Activated naive CD4-positive, alpha-beta T cell treated with Interleukin-2 at 50 U/mL for 16 hours (primary cell): ENCODE measurements at regions not wholly inside any gene's neighbourhood (a gene's known extent, or its start where the extent isn't known, plus 50 kb on each side); places are given as distances from the start of the nearest gene placed in this dataset.
"Not testable (repeated sequence)": the region's sequence is repeated elsewhere in the genome, so short reads cannot be mapped to it uniquely, and the experiment has no call there.

Experiments used
- DNase-seq: peaks from one replicate; pipeline ENCODE4 v3.0.0-alpha.2; 2020

DNA sequence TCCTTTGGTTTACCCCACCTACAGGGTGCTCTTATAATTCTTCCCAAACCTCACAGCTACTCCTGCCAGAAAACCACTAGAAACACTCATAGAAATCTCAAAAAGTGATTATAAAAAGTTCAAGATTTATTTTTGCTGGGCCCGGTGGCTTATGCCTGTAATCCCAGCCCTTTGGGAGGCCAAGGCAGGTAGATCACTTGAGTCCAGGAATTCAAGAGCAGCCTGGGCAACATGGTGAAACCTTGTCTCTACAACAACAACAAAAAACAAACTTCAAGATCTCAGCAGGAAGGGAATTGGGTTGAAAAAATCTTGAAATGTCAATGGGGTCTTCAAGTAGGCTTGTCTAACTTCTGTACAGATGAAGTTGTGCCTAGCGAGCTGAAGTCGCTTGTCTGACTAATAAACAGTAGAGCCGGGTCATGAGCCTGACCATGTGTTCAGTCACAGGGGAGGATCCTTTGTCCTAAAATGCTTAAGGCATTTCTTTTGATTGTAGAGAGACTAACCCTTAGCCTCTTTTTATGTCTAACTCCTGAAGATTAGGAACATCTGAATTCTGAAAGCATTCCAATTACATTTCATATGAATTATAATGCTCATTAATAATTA, 124.6 kb downstream of the NOC3L start:
- no peak for DNase-seq

DNA sequence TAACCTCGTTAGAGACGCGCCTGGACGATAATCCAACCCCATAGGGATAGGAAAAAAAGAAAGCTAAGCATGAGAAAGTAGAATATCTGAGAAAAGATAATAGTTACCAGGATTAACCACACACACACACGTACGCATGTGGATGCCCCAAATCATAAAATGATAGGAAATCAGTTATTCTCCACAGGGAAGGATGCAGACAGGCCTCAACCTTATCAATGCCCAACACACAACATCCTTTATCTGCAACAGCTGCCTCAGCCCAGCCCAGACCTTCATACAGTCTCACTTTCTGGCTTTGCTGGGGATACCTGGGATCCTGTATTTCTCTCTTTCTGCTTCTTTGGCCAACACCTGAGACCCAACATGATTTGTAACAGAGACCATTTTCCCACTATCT, 123.0 kb downstream of the NOC3L start:
- no peak for DNase-seq

DNA sequence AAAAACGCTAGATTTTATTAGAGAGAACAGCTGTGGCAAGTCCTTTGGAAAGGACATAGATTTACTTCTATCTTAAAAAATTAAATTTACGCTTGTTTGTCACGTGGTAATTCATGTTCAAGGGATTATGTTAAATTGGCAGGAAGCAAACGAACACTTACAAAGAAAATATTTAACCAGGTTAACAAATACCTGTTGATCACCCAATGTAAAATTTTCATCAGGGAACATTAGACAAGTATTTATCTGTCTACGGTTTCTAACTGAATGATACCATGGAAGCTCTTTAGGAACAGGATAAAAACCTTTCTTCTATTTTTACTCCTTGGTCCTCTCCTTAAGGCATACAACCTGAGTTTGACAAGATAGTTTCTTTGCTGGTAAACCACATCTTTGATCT, 122.2 kb downstream of the NOC3L start:
- no peak for DNase-seq

DNA sequence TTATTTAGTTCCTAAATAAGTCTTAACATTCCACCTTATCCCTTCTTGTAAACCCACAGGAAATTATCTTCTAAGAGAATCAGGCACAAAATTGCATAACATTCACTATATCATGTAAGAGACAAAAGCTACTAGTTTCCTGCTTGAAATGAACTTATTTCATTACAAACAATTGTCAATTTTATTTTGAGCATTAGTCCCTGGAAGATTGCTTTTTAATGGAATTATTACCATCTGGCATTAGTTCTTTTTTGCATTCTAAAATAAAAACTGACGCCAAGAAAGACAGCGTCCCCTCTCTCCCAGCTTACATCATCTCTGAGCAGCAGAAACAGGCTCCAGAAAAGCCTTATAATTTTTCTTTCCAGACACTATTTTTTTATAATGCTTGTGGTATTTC, 121.8 kb downstream of the NOC3L start:
- DNase-seq = no peak

DNA sequence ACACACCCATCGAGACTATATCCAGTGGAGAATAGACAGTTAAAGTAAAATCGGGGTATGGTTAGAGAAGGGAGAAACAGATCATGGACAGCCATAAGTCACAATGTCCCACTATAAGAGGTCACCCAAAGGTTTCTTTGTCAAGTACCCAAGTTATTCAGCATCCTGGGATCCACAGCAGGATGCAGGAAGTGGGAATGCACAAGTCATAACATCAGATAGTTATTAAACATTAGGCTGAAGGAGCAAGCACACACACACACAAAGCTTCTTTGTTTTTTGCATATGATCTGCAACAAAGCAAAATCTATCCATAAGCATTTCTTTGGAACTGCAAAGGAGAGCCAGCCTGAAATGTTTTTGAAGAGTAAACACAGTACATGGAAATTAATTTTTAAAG, 111.6 kb downstream of the NOC3L start:
- no peak for DNase-seq

DNA sequence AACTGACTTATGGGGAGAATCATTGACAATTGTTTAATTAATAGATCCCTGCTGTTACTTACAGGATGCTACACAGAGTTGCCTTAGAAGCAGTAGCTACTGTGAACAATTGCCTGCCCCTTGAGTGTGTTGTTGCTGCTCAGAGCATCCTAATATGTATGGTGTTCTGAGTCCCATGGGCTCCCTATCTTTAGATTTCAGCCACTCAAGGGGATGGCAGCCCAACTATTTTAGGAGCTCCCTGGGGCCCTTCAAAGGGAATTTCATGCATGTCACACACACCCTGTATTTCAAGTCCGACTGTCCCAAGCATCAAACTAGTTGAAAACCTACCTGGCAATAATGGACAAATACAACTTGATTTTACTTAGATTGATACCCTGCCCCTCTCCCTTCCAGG, 111.2 kb downstream of the NOC3L start:
- DNase-seq = no peak

DNA sequence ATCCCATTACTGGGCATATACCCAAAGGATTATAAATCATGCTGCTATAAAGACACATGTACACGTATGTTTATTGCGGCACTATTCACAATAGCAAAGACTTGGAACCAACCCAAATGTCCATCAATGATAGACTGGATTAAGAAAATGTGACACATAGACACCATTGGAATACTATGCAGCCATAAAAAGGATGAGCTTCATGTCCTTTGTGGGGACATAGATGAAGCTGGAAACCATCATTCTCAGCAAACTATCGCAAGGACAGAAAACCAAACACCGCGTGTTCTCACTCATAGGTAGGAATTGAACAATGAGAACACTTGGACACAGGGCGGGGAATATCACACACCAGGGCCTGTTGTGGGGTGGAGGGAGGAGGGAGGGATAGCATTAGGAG, 105.3 kb downstream of the NOC3L start:
- not testable (repeated sequence) for DNase-seq

DNA sequence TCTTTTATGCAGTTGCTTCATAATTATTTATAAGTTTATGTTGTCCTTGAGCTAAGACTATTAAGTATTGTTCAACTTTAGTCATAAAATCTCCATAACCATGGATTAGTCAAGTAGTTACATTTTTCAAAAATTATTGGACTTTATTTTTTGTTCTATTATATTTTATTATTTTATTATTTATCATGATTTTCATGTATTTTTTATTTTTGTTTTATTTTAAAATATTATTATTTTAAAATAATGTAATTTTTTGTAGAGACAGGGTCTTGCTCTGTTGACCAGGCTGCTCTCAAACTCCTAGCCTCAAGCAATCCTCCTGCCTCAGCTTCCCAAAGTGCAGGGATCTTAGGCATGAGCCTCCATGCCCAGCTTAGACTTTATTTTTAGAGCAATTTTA, 102.3 kb downstream of the NOC3L start:
- DNase-seq = no peak

DNA sequence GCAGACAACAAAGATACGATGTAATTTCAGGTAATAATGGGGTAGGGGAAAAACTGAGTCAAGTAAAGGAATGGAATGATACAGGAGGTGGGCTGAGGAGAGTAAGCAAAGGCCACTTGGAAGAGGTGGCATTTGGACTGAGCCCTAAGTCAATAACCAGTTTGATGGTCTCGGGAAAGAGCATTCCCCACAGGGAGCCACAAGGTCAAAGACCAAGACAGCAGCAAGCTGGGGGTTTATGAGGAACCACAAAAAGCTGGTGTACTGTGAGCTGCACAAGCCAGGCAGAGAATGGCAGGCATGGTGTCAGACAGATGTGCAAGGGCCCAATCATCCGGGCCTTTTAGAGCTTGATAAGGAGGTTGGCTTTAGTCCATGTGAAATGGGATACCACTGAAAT, 98.7 kb downstream of the NOC3L start:
- no peak for DNase-seq

DNA sequence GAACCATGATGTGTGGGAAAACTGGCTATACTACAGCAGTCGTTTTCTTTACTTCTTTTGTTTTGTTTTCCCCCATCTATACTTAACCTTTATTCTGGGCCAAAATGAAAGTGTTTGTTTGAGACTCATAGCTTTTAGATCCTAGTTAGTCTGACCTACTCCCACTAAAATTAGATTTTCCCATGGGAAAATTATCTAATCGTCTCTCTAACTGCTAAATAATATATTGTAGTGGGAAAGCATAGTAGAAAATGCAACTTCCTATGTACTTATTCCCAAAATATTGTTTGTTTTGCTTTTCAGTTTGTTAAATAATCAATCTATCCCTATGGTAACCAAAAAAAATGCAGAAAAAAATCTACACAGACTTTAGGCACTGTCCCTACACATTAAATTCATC, 96.6 kb downstream of the NOC3L start:
- no peak for DNase-seq

DNA sequence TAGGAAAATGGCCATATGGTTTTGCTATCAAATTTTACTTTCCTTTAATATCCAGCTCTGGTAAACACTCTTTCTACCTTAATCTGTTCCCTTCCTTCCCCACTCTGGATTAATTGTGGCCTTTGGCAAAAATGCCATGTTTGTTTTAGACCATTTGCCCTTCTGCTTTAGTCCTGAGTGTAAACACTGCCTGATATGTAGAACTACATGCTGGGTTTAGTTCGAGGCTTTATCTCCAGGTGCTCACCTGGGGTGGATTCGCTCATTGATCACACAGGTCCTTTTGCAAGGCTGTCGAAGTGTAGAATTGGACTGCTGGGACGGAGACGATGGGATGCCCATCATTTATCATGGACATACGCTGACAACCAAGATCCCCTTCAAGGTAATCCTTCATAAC, 94.1 kb downstream of the NOC3L start:
- DNase-seq = no peak

DNA sequence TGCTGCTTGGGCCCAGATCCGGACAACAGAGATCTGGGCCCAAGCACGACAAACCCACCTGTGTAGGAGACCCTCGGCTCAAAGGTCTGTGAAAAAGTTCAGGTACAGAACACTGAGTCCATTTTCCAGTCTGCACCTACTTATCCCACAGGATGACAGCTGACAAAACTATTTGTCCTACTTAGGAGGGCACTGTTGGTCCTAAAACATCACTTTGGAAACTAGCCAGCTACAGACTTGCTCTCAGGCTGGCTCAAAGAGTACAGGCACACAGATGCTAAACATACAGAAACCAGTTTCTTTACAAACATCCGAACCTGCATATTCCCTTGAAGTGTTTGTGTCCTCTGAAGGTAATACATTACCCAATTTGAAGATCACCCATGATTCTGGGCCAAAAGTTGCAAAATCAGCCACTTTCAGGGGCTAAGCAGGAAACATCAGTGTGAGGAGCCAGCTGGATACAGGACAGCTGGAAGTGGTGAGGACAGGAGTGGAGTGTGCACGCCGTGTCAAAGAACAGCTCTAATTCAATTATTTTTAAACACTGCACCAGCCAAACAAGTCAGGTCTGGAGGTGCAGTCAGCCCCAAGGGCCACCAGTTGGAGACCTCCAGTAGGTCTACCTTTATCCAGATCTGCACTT, 88.5 kb downstream of the NOC3L start:
- no peak for DNase-seq

DNA sequence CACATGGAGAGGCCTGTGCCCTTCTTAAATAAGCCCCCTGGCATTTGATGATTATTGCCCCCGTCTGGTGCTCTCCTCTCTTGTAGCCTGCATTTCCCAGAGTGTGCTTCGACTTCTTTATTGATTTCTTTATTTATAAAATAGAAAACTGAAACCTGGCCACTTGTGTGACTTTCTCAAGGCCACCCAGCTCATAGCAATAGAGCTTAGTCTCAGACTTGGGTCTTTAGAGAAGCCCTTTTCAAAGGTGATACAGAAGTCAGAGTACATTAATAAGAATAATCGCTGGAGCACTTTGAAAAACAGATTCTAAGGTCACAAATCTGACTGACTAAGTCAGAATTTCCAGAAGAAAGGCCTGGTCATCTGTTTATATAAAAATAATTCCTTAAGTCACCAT, 86.6 kb downstream of the NOC3L start:
- DNase-seq = no peak

DNA sequence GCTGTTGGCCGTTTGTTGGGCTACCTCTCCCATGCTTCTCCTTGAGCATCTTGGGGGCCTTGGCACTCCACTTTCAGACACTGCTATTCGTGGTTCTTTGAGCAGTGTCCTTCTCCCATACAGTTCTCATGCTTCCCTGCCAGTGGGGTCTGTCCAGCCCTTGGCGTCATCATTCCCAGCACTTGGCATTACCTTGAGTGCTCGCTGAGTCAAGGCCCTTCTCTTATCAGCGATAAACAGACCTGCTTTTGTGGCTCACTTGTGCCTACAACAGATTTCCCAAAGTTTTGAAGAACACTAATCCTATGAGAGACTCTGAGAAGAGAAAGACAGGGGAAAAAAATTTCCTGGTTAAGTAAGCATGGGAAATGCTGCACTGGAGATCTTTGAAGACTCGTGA, 85.3 kb downstream of the NOC3L start:
- no peak for DNase-seq

DNA sequence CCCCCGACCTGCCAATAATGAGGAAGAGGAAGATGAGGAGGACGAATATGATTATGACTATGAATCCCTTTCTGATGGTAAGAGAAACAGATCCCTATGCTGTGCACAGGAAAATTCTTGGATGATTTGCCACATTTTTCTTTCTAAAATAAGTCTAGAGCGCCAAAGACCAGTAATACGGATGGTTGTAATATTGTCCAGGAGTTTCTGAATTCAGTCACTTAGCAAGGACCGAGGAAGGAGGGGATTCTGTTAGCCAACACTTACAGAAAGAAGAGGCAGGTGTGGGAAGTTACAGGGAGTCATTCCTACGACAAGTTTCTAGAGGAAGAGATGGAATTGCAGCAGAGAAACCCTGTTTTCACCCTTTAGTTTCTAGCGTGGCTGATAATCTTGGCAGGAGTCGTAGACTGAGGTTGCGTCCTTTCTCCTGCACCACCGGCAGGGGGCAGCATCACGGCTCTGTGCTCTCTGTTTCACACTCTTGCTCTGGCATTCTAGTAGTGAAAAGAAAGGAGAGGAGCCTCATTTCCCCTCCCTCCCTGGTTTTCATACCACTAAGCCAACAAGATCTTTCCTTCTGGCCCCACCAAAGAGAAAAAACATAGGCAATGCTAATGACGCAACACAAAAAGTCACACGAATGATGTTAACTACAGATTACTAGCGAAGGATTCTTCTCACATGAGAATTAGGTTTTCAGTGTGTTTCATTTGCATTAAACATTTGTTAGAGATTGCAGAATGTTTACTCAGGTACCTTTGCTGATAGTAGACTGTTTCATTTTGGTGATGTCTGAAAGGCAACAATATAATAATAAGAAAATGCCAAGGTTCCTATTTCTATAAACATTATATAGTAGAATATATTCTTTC, 82.7 kb downstream of the NOC3L start:
- DNase-seq = peak; percentile 62

DNA sequence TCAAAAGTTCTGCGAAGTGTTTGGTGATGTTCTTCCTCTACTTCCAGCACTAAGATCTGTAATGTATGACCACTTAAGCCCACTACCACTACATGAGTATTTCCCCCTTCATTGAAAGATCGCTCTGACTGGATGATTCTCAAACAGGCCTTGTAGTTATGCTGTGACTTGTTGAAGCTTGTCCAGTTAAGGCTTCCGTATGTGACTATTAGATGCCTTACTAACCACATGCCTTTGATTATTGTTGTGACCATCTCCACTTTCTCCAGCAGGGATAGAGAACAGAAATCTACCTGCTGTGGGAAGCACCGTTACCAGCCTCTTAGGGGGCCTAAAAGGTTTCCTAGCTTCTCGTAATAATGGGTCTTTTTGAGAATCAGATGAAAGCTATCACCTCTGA, 81.1 kb downstream of the NOC3L start:
- DNase-seq = no peak

DNA sequence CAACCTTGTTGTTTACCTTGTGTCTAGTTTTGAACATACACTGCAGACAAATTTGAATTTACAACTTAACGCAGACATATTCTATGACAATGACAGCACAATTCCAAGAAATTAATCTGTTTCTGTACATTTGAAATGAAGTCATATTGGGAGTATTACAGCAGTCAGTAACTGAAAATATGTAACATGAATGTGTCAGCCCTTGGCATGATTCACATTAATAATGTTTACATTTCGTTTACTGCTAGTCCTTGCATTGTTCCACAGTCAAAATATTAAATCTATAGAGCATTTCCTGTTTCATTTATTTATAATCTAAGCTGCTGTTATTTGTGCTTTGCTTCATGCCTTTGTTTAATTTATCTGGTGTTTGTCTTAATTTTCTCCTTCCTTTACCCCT, 80.4 kb downstream of the NOC3L start:
- no peak for DNase-seq
